C4-2B (cell line): ENCODE measurements at regions not wholly inside any gene's neighbourhood (a gene's known extent, or its start where the extent isn't known, plus 50 kb on each side); places are given as distances from the start of the nearest gene placed in this dataset.

Experiments
- CTCF ChIP-seq: fragments of 450-650 bp; conservative IDR thresholded peaks from 2 replicates; pipeline ENCODE4 v1.5.1; 2017; ENCODE audit warnings: mild to moderate bottlenecking
- ZFX ChIP-seq: fragments of 450-650 bp; IDR thresholded peaks from 2 replicates; pipeline ENCODE4 v1.6.1; 2017

DNA sequence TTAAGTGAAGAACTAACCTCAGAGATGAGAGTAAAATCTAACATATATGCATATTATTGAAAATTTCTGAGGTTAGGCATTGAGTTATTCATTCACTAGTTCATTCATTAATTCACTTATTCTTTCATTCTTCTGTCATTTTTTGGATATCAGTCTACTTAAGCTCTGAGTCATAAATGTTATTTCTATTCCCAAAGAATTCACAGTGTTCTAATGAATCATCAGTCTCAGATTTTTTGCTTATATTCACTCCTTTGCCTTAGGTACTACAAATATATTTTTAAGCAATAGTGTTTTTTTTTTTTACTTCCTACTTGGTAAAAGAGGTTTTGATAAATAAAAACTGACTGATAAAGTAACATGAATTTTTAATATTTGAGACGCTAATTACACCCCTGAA, 95.2 kb upstream of the DKK2 start:
- TF ChIP-seq CTCF (no peak), ZFX (no peak)
